CD4-positive, alpha-beta T cell (primary cell): ENCODE measurements at regions not wholly inside any gene's neighbourhood (a gene's known extent, or its start where the extent isn't known, plus 50 kb on each side); places are given as distances from the start of the nearest gene placed in this dataset.

ENCODE experiments used
- ATAC-seq: fragments of 200-7000 bp; cut with Tn5 transposase; one replicate; pipeline ENCODE4 v1.10.0; 2022; ENCODE audit warnings: mild to moderate bottlenecking; ENCODE audit not compliant: poor library complexity
- CTCF ChIA-PET: fragments of 350-600 bp; sonication (Branson Sonifier 250); formaldehyde crosslinking; loops from one replicate; lab custom pipeline; 2021; ENCODE audit warnings: antibody characterized with exemption, inconsistent platforms; lab: Charles Lee
- POLR2A ChIA-PET: fragments of 350-600 bp; sonication (Branson Sonifier 250); formaldehyde crosslinking; loops from one replicate; lab custom pipeline; 2021; ENCODE audit warnings: antibody characterized with exemption, inconsistent platforms; lab: Charles Lee
- DNase-seq, 14 experiments: peaks; one replicate each; pipeline ENCODE4 v3.0.0-alpha.2; 2013 to 2020; ENCODE audit warnings: mixed read lengths in 2 of 14
- H3K27ac ChIP-seq, 2 donors: one replicate each; pipeline versions ENCODE4 v1.5.1 to v1.7.0; 2013; ENCODE audit warnings: low read length in 2 of 2, low read depth in 1 of 2, mild to moderate bottlenecking in 1 of 2
- H3K27me3 ChIP-seq, 2 experiments: 1 replicate in 1 of 2; 2 replicates in 1 of 2; pipeline versions ENCODE4 v1.6.1 to v1.7.0; 2013; ENCODE audit warnings: low read length in 2 of 2, control low read depth in 1 of 2, mild to moderate bottlenecking in 1 of 2, moderate library complexity in 1 of 2; ENCODE audit not compliant: insufficient read depth in 2 of 2, control insufficient read depth in 1 of 2
- H3K36me3 ChIP-seq: one replicate; pipeline ENCODE4 v1.6.1; 2013; ENCODE audit warnings: low read length, control low read depth; ENCODE audit not compliant: insufficient read depth
- H3K4me1 ChIP-seq: one replicate; pipeline ENCODE4 v1.6.1; 2013; ENCODE audit warnings: low read length, control low read depth; ENCODE audit not compliant: insufficient read depth
- H3K4me3 ChIP-seq: one replicate; pipeline ENCODE4 v1.5.1; 2013; ENCODE audit warnings: mild to moderate bottlenecking, low read length, moderate library complexity
- H3K9me3 ChIP-seq, 2 experiments: 1 replicate in 1 of 2; 2 replicates in 1 of 2; pipeline versions ENCODE4 v1.6.1 to v1.7.0; 2013; ENCODE audit warnings: low read length in 2 of 2, mild to moderate bottlenecking in 2 of 2, control low read depth in 1 of 2, moderate library complexity in 1 of 2; ENCODE audit not compliant: control insufficient read depth in 1 of 2, insufficient read depth in 1 of 2
- H3K27ac Mint-ChIP-seq: one replicate; pipeline ENCODE4 v1.8.0; 2020; ENCODE audit warnings: mixed read lengths
- H3K27me3 Mint-ChIP-seq: one replicate; pipeline ENCODE4 v1.8.0; 2021; ENCODE audit warnings: mixed read lengths
- H3K36me3 Mint-ChIP-seq: one replicate; pipeline ENCODE4 v1.8.0; 2021; ENCODE audit warnings: low read depth, mixed read lengths
- H3K4me1 Mint-ChIP-seq: one replicate; pipeline ENCODE4 v1.8.0; 2021; ENCODE audit warnings: low read depth, mixed read lengths
- H3K4me3 Mint-ChIP-seq: one replicate; pipeline ENCODE4 v1.8.0; 2020; ENCODE audit warnings: mild to moderate bottlenecking, mixed read lengths
- H3K9me3 Mint-ChIP-seq: one replicate; pipeline ENCODE4 v1.8.0; 2020; ENCODE audit warnings: mixed read lengths
- CTCF ChIP-seq: fragments of 200-600 bp; IDR thresholded peaks from one replicate; pipeline ENCODE4 v1.8.0; 2022; ENCODE audit warnings: antibody characterized with exemption, mild to moderate bottlenecking
- intact Hi-C, 2 experiments: fragments of 100-400 bp; cut with DNase I in 1 of 2; cut with micrococcal nuclease in 1 of 2; formaldehyde crosslinking; loops; one replicate each; pipeline versions ENCODE4 v1.15.1 to v1.9.0; 2023 to 2025; cut with DNase I, micrococcal nuclease

DNA sequence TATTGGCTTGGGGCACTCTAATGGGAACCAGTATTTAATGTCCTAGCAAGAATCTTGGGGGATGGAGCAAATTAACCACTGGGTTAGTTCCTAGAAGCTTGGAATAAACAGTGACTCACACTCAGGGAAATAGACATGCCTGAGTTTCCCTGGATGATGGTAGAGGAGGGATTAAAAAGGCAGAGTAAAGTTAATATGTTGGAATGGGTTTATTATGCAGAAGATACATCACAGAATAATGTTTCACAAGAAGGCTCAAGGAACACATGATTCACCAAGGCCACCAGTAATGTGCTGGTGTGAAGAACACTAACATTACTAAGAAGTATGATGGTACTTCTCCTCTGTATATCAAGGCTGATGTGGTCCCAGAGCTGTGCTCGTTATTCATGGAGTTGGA lies 752.9 kb upstream of the SEMA6A start:
- DNase-seq (no peak), ATAC-seq (no peak)
- Mint-ChIP-seq H3K36me3 (no peaks in the 10 kb centered on the region), H3K4me1 (no peaks in the 10 kb centered on the region), H3K27ac (no peak overlapping the region), H3K4me3 (no peak overlapping the region), H3K9me3 (peaks cover 10% of the 10 kb centered on the region), H3K27me3 (no peaks in the 10 kb centered on the region)
- H3K27ac ChIP-seq, result no peak overlapping the region
- H3K4me1 ChIP-seq, result no peaks in the 10 kb centered on the region
- H3K36me3 ChIP-seq, result no peaks in the 10 kb centered on the region
- ChIA-PET CTCF (no interaction called here), POLR2A (no interaction called here)
- no peaks in the 10 kb centered on the region for H3K9me3 ChIP-seq
- intact Hi-C loops, result no loop called here
- no peak for TF ChIP-seq CTCF
- no peak overlapping the region for H3K4me3 ChIP-seq
- H3K27me3 ChIP-seq, result no peaks in the 10 kb centered on the region

- intact Hi-C loops, result no loop called here
- CTCF ChIA-PET, result no interaction called here
- Histone ChIP-seq H3K27me3 (no peaks in the 10 kb centered on the region), H3K4me3 (no peak overlapping the region), H3K4me1 (no peaks in the 10 kb centered on the region), H3K36me3 (no peaks in the 10 kb centered on the region), H3K27ac (no peak overlapping the region), H3K9me3 (no peaks in the 10 kb centered on the region)
- H3K36me3 Mint-ChIP-seq, result no peaks in the 10 kb centered on the region
- H3K9me3 Mint-ChIP-seq, result peaks cover 9% of the 10 kb centered on the region
- DNase-seq, result no peak
- no peak overlapping the region for H3K4me3 Mint-ChIP-seq
- no peaks in the 10 kb centered on the region for H3K27me3 Mint-ChIP-seq
- no peak for TF ChIP-seq CTCF
- no peak overlapping the region for H3K27ac Mint-ChIP-seq
- ATAC-seq, result no peak
- POLR2A ChIA-PET, result no interaction called here
- no peaks in the 10 kb centered on the region for H3K4me1 Mint-ChIP-seq
Measured at GRCh38 chr5:117326997-117327396, 752.4 kb upstream of the SEMA6A start.

GRCh38 chr5:117318528-117318927 lies 743.9 kb upstream of the SEMA6A start:
- ATAC-seq, result no peak
- ChIA-PET POLR2A (no interaction called here), CTCF (no interaction called here)
- Histone ChIP-seq H3K4me3 (no peak overlapping the region), H3K4me1 (no peaks in the 10 kb centered on the region), H3K27me3 (no peaks in the 10 kb centered on the region), H3K36me3 (no peaks in the 10 kb centered on the region), H3K9me3 (no peaks in the 10 kb centered on the region), H3K27ac (no peak overlapping the region)
- H3K36me3 Mint-ChIP-seq, result no peaks in the 10 kb centered on the region
- no peak overlapping the region for H3K27ac Mint-ChIP-seq
- H3K9me3 Mint-ChIP-seq, result no peaks in the 10 kb centered on the region
- no peak for DNase-seq
- H3K4me3 Mint-ChIP-seq, result no peak overlapping the region
- intact Hi-C loops, result no loop called here
- no peaks in the 10 kb centered on the region for H3K27me3 Mint-ChIP-seq
- no peak for TF ChIP-seq CTCF
- H3K4me1 Mint-ChIP-seq, result no peaks in the 10 kb centered on the region
